ENCODE measurements at regions not wholly inside any gene's neighbourhood (a gene's known extent, or its start where the extent isn't known, plus 50 kb on each side); places are given as distances from the start of the nearest gene placed in this dataset.
"Not testable (repeated sequence)": the region's sequence is repeated elsewhere in the genome, so short reads cannot be mapped to it uniquely, and the experiment has no call there.

DNA sequence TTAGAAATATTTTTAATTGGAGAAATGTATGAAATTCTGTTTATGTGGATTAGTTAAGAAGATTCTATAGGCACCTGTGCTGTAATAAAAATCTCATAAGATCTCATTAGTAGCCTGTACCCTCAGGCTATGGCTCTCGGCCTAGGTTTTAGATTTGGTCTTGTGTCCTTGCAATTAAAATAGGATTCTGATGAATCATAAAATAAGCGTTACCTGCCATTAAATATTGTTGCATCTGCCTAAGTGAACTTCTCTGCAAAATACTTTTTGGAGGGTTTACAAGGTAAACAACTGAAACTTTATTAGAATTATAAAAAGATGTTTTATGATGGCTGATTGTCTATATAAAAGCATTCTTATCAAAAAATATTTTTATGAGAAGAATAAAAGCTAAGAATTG, 804.1 kb upstream of the ANO3 start:
- no peak for DNase-seq

DNA sequence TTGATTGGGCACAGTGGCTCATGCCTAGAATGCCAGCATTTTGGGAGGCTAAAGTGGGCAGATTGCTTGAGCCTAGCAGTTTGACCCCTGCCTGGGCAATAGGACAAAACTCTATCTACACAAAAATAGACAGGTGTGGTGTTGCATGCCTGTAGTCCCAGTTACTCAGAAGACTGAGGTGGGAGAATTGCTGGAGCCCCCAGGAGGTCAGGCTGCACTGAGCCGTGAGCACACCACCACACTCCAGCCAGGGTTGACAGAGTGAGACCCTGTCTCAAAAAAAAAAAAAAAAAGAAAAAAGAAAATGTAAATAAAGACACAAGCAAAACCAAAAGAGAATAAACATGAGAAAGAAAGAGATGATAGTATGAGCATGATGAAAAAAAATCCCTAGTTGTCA, 802.4 kb upstream of the ANO3 start:
- no peak for DNase-seq

DNA sequence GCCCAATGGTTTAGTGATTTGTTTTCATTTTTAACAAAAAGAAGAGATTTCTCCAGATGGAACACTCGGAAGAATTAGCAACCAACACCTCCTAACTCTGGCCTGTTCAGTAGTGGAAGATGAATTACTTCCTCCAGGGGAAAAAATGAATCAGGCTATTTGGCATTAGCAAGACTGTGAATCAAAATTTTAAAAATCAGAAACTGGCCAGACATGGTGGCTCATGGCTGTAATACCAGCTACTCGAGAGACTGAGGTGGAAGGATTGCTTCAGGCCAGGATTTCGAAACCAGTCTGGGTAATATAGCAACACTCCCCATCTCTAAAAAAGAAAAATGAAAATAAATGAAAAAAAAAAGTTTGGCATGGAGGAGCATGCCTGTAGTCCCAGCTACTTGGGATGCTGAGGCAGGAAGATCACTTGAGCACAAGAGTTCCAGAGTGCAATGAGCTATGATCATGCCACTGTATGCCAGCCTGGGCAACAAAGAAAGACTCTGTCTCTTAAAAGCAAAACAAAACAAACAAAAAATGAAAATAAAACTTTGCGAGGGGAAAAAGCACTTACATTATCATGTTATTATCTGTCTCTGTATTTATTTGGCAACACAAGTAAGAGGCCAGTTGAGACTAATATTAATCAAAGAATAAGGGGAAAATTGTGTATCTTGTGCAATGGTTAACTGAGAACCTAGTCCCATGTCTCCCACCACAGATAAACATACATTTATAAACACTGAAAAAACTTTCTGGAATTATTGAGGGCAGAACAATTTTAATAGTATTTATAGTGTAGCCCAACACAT, 796.3 kb upstream of the ANO3 start:
- DNase-seq = no peak

DNA sequence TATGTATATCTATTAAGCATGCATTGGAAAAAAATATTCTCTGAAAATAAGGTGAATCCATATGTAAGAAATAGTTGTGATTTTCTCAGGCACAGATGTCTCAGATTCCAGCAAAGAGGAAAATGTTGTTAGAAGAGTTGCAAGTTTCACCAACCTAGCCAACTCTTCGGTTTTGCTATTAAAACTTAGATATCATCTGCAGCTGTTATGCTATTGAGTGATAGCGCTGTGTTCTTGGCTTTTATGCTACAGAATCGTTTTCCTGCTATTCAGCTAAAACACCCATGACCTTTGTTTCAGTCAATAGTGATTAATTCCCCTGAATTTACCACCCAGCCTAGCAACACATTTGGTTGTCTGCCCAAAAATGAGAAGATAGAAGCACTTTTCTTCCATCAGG, 795.6 kb upstream of the ANO3 start:
- DNase-seq = no peak

DNA sequence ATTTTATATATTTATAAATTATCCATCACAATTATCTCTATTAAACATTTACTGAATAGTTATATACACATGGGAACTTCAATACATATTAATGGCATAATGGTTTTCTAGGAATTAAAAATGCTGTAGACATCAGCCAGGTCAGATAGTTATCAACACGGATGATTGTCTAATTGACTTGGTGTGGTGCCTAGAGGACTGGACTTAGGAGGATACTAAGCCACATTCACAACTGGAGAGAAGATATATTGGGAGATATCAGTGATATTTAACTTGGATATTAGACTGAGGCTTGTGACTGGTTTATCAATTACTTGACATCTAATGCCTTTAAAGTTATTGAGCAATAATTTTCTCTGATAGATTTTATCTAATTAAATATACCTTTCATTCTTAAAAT, 794.5 kb upstream of the ANO3 start:
- DNase-seq = no peak

DNA sequence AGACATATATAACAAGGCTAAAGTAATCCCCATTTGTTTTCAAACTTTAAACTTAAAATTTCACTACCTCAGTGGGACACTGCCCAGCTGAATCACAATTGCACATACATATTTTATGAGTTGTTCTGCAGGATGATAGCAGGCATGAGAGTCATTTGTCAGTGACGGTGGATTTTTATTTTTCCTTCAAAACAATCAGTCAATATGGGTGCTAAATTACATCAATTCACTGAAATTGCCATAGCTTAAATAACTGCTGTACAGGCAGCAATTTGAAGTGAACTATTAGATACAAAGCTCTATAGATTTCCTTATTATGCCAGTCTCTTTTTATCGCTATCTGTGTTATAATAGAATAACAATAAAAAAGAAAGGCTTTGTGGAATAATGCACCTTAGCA, 784.6 kb upstream of the ANO3 start:
- DNase-seq = no peak

DNA sequence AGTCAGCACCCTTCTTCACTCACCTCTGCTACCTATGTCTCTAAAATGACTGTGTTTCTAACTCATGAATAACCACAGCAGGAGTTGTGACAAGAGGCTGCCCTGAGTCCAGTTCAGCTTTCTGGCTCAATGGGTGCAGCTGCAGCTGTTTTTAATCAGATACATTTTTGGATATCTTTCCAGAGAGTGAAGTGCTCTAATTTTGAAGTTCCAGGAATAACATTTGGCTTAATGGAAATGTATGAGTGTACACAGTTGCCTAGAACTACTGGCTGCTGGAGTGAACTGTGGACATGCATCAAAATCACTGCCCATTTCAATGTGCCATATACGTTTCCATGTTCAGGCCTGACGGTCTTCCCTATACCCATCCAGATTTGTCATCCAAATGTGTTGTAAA, 769.5 kb upstream of the ANO3 start:
- DNase-seq = no peak

DNA sequence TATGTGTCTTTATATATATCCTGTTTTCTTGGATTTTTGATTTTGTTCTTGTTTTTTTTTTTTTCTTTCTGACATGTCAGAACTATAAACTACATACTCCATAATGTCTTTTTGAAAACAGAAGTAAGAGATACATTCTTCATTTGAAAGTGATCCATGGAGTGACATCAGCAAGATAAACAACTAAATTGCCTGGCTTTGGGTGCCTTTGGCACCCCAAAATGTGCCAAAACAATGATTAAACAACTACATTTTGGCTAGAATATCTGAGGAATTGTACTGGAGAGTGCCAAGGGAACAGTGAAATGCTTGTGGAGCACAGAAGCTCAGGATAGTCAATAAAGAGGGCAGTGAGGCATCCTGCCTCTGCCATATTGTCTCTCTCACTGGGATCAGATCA, 766.1 kb upstream of the ANO3 start:
- no peak for DNase-seq

DNA sequence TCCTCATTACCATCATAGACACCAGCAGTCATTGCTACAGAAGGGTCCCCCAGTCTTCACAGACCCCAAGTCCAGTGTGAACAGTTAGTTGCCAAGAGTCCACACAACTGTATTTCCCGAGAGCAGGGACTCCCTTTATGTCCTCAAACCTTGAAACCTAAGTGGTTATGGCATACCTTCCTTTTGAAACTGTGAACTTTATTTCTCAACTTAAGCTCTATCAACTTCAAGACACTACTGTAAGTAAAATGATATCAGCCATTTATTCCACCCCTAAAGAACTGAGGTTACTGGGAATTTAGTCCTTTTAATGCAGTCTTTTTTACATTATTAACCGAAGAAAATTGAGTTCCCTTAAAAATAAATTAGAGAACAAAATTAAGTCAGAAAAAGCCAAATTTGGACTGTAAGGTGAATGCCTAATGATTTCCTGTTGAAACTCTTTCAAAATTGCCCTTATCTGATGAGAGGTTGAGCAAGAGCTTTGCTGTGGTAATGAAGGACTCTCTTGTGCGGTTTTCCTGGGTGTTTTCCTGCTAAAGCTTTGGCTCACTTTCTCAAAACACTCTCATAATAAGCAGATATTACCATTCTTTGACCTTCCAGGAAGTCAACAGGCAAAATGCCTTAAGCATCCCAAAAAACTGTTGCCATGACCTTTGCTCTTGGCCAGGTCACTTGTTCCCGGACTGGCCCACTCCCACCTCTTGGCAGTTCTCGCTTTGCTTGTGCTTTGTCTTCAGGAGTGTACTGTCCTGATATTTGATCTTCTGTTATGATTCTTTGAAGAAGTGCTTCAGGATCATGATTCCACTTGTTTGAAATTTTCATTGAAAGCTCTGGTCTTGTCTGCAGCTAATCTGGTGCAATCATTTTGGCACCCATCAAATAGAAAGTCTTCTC, 765.4 kb upstream of the ANO3 start:
- DNase-seq = no peak

DNA sequence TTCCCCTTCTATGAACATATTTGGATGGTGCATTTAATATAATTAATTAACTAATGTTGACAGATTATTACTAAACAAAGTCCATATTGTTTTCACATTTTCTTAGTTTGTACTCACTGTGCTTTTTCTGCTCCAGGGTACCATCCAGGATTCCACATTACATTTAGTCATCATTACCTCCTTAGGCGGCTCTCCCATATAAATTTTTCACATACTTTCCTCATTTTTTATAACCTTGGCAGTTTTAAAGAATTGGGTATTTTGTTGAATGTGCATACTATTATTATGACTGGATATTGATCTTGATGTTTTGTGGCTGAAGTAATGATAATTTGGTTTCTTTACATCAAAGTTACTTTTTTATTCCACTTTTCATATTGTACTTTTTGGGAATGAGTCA, 755.6 kb upstream of the ANO3 start:
- DNase-seq = no peak

DNA sequence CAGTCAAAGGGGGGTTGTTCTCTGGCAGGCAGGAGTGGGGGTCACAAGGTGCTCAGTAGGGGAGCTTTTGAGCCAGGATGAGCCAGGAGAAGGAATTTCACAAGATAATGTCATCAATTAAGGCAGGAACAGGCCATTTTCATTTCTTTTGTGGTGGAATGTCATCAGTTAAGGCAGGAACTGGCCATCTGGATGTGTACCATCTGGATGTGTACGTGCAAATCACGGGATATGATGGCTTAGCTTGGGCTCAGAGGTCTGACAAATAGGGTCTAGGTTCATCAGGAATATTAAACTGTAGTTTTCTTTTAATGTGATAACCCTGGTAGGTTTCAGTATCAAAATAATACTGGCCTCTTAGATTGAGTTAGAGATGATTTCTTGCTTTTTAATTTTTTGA, 752.4 kb upstream of the ANO3 start:
- not testable (repeated sequence) for DNase-seq

DNA sequence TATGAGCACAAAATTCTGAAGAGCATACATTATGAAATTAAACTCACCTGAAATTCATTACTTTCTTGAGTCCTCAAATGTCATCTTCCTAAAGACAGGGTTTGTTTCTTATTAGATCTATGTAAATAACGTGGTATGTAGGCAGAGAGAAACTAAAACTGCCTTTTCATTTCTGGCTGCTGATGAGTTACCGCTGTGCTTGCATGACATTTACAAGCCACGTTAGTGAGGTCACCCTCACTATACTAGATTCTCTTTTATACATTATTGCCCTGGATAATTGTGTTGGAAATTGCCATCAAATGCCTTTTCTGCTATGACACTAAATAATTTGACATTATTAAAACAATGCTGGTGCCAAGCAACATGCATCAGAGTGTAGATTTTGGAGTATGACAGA, 748.3 kb upstream of the ANO3 start:
- DNase-seq = no peak

DNA sequence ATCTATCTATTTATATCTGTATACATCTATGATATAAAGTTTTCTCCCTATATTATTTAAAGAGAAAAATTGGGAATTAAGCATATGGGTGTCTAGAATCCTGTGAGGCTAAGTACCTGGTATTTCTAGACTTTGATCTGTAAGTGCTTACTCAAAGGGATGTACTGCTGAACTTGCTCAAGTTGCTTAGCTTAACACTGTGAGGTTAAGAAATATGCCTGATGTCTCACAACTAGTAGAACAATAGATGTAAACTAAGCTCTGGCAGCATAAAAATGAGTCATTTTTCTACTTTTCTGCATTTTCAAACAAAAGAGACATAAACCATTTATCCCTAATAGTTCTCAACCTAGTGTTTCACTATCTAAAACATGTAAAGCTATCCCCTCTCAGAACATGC, 744.4 kb upstream of the ANO3 start:
- DNase-seq = no peak

DNA sequence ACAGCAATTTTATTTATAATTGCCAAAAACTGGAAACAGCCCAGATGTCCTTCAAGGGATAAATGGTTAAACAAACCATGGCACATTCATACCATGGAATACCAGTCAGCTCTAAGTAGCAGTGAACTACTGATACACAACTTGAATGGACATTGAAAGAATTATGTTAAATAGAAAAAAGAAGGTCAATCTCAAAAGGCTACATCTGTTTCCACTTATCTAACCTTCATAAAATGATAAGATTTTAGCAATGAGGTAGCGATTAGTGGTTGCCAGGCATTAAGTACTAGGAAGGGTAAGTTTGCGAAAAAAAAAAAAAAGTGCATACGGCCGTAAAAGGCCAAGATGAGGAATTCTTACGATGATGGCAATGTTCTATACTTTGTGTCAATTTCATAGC, 738.7 kb upstream of the ANO3 start:
- DNase-seq = no peak

DNA sequence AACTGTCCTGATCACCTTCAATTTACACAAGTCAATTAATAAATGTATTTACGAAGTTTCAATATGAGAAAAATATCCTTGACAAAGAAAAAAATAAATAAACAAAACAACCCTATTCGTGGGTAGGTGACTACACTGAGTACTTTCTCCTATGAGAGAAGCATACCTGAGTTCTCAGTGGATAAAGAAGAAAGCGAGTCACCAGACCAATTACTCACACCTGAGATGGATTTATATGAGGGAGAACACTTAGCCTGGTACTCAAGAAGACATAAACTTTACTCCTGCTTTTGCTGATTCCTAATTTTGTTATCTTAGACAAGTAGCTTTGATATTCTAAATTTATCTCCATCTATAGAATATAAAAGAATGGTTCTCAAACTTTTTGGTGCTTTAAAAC, 735.2 kb upstream of the ANO3 start:
- no peak for DNase-seq

DNA sequence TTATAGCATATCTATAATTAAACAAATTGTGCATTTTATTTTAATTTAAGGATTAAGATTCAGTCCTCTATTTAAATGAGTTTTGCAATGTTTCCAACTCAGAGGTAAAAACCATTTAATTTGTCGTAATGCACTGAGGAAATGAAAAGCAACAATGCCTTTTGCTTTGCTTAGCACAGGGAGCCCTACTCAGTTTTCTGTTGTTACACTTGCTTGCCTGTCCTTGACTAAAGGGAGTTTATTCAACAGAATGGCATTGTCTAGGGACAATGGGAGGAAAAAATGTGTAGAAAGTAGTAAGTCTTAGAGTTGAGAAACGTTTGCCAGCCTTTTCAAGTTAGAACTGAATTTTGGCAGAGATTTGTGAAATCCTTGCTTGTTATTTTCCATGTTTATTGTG, 734.2 kb upstream of the ANO3 start:
- no peak for DNase-seq

DNA sequence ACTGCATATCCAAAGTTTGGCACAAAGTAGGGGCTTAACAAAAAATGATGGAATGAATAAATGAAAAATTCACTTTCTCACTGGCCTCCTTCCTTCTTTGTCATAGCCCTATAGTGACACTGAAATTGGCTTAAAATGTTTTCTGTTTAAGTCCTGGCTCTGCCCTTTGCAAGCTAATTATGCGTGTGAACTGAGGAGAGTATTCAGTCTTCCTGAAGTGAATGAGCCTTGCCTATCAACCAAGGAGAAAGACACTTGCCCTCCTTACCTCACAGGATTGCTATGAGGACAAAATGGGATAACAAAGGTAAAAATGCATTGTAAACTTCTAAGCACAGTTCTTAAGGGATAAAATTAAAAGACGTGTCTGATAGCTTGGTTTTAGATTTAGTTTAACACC, 729.8 kb upstream of the ANO3 start:
- DNase-seq = no peak

DNA sequence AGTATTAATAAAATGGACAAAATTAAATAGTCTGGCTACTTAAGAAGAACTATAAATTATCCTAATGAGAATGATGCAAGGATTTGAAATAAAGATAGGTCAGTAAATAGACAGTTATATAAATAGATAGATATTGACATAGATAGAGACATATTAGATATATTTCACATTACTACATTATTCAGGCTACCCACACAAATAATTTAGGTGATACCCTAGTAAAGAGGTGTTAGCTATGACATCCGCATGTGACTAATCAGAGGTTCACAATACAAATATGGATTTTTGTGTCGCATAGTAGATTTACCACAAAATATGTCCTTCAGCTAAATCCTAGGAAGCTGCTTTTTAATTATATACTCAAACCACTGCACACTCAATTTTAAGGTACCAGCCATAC, 729.0 kb upstream of the ANO3 start:
- DNase-seq = no peak

DNA sequence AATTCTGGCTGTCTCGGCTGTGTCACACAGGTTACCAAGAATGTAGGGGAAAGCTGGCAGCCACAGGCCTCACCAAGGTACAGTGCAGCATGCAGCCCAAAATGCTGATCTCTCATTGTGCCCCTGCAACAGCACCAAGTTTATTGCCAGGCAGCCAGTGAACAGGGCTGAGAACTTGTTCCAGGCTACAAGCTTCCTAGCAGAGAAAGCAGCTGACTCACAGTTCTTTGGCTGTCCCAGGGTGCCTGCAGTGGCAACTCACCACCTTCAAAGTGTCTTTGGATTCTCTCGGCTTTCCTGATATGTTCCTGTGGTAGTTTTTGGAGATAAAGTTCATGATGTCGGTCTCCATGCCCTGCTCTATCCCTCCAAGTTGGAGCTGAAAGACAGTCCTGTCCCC, 719.1 kb upstream of the ANO3 start:
- no peak for DNase-seq

DNA sequence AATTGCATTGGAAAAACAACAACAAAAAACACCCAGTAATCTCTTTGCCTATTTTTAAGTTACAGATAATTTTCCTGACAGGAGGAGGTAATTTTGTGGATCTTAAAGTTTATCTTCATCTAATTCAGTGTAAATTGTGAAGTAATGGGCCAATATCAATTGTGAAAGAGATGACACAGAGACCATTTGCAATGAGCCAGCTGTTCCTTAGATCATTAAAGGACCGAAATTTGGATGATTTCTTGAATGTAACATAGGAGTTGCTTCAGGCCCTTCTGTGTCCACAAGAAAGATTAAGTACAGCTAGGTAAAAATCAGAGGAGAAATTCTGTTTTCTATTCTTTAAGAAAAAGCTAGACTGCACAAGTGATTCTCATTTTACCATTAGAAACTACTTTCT, 718.5 kb upstream of the ANO3 start:
- DNase-seq = no peak

DNA sequence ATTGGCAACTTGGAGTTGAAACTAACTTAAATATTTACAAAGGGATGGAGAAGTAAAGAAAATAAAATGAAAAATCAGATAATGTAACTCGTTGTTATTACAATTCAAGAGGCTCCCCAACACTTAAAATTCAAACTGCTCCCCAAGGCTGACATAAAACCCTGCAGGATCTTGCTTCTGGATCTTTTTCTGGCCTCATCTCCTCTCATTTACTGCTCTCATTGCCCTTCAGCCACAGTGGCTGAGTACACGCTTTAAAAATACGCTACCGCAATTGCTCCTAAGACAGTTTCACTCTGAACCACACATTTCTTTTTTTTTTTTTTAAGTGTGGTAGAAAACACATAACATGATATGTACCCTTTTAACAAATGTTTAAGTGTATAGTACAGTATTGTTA, 718.1 kb upstream of the ANO3 start:
- DNase-seq = no peak

DNA sequence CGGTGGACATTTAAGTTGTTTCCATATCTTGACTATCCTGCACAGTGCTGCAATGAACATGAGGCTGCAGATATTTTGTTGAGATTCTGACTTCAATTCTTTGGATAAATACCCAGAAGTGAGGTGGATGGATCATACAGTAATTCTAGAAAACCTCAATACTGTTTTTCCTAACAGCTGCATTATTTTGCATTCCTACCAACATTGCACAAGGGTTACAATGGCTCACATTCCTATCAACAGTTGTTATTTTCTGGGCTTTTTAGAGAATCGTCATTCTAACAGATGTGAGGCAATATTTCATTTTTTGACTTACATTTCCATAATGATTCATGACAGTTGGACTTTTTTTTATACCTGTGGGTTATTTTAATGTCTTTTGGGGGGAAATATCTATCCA, 716.9 kb upstream of the ANO3 start:
- DNase-seq = no peak

DNA sequence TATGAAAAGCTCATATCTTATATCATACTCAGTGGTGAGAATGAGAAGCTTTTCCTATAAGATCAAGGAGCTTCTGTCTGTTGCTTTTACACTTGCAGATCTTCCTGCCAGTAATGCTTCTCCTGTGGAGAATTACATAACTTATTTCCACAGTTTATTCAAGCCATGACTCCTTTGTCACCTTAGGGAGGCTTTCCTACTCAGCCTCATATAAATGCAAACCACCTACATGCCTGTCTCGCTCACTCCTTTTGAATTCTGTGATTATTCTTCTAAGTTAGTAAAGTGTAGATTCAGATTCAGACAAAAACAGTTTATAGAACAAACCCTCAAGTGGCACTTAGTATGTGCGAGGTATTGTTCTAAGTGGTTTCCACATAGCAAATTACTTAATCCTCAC, 716.1 kb upstream of the ANO3 start:
- no peak for DNase-seq

DNA sequence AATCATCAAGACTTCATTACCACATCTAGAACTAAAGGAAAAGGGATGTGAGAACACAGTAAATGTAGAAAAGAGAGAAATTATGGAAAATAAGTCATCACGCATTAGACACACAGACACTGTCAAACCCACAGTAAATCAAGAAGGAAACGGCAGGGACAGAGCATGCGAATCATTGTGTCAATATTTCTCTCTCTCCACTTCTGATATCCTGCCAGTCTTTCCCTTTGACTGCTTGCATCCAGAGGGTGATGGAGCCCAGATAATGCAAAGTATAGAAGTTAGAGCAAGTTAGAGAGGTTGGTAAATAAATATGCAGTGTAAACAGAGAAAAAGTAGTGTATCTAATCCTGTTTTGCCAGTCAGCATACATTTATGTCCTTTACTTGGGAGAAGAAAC, 706.8 kb upstream of the ANO3 start:
- no peak for DNase-seq

DNA sequence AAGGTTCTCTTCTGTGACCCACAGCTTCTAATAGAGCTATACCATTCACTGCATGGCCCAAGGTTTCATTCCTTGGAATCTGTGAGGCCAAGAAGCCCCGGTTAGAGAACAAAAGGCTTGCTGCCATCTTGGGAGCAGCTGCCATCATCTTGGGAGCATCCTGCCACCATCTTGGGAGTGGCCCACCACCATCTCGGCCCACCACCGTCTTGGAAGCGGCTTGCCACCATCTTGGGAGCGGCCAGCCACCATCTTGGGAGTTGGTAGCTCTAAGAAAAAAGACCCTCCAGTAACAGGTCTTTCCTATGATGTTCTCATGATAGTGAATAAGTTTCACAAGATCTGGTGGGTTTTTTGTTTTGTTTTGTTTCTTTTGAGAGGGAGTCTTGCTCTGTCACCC, 703.9 kb upstream of the ANO3 start:
- no peak for DNase-seq
